SW 1271 (cell line): ENCODE measurements at regions not wholly inside any gene's neighbourhood (a gene's known extent, or its start where the extent isn't known, plus 50 kb on each side); places are given as distances from the start of the nearest gene placed in this dataset.

ENCODE experiments used
- DNase-seq, 2 experiments: peaks; one replicate each; lab custom pipeline; 2025; lab: John Stamatoyannopoulos, UW

- DNase-seq = no peak
These were observed 144.9 kb downstream of the ZNF326 start for GRCh38 chr1:90139837-90140236.

DNA sequence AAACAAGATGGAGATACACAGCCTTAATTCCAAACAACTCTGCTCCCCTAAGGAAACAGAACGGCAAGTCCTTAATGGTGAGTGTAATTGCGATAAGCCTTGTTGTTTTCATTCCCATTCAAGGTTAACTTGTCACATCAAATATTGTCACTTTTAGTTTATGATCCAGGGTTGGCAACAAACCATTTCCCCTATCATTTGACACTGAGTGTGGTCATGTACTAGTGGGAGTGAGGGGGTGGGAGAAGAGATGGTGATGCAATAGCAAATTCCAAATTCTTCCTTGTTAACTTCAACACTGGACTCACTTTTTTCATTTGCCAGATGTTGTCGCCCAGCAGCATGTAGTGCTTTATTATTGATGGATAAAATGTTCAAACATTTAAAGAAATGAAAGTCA is 140.4 kb downstream of the ZNF326 start:
- no peak for DNase-seq

DNA sequence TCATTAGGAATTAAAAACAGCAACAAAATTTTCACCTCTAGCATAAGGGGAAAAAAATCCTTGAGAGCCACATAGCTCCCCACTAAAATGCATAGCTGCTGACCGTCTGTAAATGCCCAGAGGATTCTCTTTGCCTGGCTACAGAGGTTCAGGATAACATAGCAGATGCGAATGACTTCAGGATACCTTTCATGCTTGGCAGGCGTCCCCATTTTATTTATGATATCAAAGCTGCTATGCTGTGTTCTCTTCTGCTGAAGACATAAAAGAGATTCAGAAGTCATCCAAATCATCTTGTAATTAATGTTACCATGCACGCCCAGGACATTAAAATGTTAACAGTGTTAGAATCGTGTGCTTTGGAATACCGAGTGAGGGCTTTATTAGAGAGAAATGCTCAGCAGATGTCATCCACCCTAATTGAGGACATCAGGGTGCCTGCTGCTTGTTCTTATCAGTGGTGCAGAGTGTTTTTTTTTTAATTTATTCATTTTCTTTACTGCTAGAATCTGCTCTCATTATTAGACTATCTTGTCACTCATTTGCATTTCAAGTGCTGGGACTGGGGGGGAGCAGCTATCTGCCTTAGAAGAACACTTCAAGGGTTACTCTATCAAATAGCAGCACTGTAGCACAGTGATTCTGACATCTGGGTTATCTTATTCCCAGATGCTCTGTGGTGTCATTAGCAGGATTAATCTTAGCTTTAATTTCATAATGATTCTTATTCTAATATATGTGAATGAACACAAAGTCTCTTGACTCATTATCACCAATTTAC is 139.5 kb downstream of the ZNF326 start:
- DNase-seq = no peak

DNA sequence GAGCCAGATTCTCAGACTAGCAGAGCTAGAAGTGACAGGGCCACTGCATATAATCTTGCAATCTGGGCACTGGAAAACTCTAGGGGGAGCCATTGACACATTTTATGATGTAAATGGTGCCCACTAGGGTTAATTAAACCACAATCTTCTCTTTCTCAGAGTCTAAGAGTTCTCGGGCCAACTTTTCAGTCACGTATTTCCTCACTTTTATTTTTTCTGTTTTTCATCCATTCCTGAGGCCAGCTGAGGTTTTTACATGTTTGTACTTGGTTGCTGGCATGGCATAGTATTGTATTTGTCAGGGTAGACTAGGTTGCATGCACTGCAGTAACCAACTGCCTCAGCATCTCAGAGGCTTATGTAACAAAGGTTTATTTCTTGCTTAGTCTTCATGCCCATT is 138.2 kb downstream of the ZNF326 start:
- peak in 1 of 2 experiments; percentile 34 for DNase-seq

GRCh38 chr1:90132306-90132705 is 137.4 kb downstream of the ZNF326 start:
- no peak for DNase-seq

DNA sequence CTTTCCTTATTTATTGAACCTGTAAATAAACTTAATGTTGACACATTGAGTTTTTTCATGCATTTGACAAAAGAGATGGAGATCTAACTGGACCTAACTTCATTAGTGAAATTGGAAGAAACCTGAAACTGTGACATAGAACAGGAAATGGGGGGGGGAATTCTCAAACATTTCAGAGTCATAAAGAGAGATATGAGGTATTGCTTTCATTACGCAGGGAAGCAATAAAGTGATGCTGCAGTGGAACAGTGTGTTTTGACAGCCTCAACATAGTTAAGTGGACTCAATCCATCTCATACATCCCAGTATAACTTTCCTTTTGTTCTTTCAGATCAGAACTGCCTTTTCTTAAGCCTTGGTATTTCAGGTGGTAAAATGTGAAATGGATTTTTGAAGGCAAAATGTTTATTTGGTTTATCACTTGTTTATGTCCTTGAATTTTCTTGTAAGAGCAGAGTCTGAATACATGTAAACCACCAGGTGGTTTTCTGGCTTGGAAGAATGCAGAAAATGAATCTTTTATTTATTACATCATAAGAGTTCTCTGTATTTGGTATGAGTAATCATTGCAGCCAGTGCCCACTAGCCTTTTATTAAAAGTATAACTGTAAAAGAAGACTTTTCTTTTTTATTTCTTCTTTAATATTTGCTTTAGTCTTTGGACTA is 132.5 kb downstream of the ZNF326 start:
- no peak for DNase-seq

GRCh38 chr1:90126834-90127233 is 131.9 kb downstream of the ZNF326 start:
- no peak for DNase-seq

- no peak for DNase-seq
These were observed 127.9 kb downstream of the ZNF326 start for GRCh38 chr1:90122654-90123340.

DNA sequence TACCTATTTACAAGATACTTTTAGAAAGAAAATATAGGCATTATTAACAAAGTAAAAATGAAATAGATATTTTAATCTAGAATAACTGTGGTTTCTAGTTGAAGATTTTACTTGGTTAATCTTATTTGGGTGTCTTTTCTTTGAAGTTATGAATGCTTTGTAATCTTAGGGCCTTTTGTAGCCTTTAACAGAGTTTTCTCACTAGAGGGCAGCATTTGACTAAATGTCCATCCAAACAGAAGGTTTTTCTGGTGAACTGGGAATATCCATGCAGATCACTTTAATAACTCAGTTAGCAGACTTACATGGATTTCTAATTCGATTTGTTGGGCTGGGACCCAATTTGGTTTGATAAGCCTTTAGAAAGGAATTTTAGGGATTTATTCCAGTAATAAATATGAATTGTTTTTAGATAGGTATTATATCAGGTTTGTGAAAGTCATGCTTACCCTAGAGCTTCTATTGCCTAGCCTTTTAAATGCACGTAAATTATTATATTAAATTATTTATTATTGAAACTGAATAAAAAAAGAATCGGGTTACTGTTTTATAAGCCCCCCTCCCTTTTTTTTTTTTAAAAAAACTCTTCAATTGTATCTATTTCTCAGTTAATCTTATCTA is 119.7 kb downstream of the ZNF326 start:
- peak in 1 of 2 experiments; percentile 68 for DNase-seq

- DNase-seq = no peak
These were observed 113.1 kb downstream of the ZNF326 start for GRCh38 chr1:90107990-90108389.

- DNase-seq = no peak
These were observed 111.4 kb downstream of the ZNF326 start for GRCh38 chr1:90106311-90106710.

DNA sequence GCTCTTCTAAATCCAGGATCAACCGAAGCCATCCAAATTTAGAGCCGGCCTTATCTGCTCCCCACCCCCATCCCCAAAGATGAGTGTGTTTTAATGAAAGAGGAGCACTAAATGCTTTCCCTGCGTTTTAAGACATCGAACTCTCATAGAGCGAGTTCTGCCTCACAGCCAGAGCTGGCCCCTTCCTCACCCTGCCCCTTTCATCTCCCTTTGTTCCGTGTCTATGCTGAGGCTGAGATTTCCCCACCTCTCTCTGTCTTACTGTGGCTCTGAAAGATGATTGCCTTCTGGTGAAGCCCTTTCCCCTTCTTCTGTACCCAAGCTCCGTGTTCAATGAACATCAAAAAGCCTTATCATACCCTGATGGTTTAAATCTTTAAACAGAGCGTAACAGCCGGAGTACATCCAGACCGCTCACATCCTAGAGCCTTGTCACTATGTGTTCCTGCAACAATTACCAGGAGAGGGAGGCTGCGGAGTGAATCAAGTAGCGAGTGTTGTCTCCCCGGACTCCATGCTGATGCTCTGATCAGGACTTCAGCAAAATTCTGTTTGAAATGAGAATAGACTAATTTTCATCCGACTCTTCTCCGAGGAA is 110.1 kb downstream of the ZNF326 start:
- no peak for DNase-seq

- no peak for DNase-seq
These were observed 105.7 kb downstream of the ZNF326 start for GRCh38 chr1:90100566-90100965.

DNA sequence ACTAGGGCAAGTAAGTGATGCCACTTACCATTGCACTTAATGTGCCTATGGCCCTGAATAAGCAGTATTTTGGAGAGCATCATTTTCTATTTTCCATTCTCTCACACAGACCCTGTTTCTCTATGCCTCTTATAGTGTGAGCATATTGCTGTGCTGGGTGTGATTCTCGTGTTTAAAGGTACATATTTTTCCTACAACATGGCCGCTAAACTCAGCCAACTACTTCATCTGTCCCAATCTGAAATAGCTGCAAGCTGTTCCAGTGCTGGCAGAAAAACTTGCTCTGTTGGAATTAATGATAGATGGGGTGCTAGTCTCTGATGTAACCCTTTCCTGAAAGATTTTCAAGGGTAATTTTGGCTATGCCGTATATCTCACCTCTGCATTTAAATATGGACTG is 97.5 kb downstream of the ZNF326 start:
- no peak for DNase-seq
